WERI-Rb-1 (cell line): ENCODE measurements at regions not wholly inside any gene's neighbourhood (a gene's known extent, or its start where the extent isn't known, plus 50 kb on each side); places are given as distances from the start of the nearest gene placed in this dataset.

ENCODE experiments used
- DNase-seq: peaks from one replicate; pipeline ENCODE4 v3.0.0-alpha.2; 2020
- H3K27ac ChIP-seq: fragments of 250-450 bp; sonication (Bioruptor Pico); 2 replicates; pipeline ENCODE4 v1.5.1; 2020; ENCODE audit warnings: mild to moderate bottlenecking, moderate library complexity
- H3K27me3 ChIP-seq: fragments of 250-450 bp; sonication (Bioruptor Pico); 2 replicates; pipeline ENCODE4 v1.5.1; 2021; ENCODE audit warnings: mild to moderate bottlenecking, low read depth, moderate library complexity; ENCODE audit not compliant: insufficient read depth, severe bottlenecking
- H3K36me3 ChIP-seq: fragments of 250-450 bp; sonication (Bioruptor Pico); 2 replicates; pipeline ENCODE4 v1.5.1; 2020; ENCODE audit warnings: mild to moderate bottlenecking, moderate library complexity
- H3K4me3 ChIP-seq: 2 replicates; pipeline ENCODE4 v1.5.1; 2011; ENCODE audit warnings: low read depth, mild to moderate bottlenecking, control low read depth, low read length
- H3K9me3 ChIP-seq: fragments of 250-450 bp; sonication (Bioruptor Pico); 2 replicates; pipeline ENCODE4 v1.5.1; 2021; ENCODE audit warnings: mild to moderate bottlenecking, moderate library complexity; ENCODE audit not compliant: severe bottlenecking
- CTCF ChIP-seq: IDR thresholded peaks from 2 replicates; pipeline ENCODE4 v1.5.1; 2011; ENCODE audit warnings: low read depth, mild to moderate bottlenecking, control low read depth, inconsistent platforms, low read length

- Histone ChIP-seq H3K27me3 (no peaks in the 10 kb centered on the region), H3K9me3 (no peaks in the 10 kb centered on the region), H3K27ac (no peak overlapping the region), H3K36me3 (no peaks in the 10 kb centered on the region), H3K4me3 (no peak overlapping the region)
- no peak for DNase-seq
- TF ChIP-seq CTCF: no peak
Observed at GRCh38 chr1:69185378-69185777, 382.3 kb upstream of the LRRC7 start.

GRCh38 chr1:69191335-69191734, 376.4 kb upstream of the LRRC7 start:
- no peak for TF ChIP-seq CTCF

DNA sequence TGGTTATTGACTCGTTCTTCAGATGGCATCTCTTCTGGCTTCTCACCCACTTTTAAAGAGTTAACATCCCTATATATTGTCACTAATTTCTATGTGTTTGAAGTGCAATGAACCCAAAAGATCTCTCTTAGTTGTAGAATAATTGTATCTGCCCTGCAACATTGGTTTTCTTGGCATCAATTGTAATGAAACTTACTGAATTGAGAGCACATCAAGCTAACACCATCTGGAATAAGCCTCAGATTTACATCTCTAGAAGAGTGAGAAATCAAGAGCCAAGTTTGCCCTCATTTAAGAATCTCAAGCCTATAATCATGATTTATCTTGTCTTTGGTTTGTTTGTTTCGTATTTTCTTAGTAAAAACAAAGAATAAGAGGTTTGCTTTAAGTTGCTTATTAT, 372.6 kb upstream of the LRRC7 start:
- no peak for DNase-seq
- no peaks in the 10 kb centered on the region for H3K27me3 ChIP-seq
- no peaks in the 10 kb centered on the region for H3K36me3 ChIP-seq
- TF ChIP-seq CTCF: no peak
- no peak overlapping the region for H3K27ac ChIP-seq
- H3K9me3 ChIP-seq: no peaks in the 10 kb centered on the region
- H3K4me3 ChIP-seq: no peak overlapping the region

More at GRCh38 chr1:69191335-69191734, 376.4 kb upstream of the LRRC7 start:
- Histone ChIP-seq H3K27me3 (no peaks in the 10 kb centered on the region), H3K27ac (peak overlapping the region; percentile 39), H3K4me3 (no peak overlapping the region), H3K9me3 (no peaks in the 10 kb centered on the region), H3K36me3 (no peaks in the 10 kb centered on the region)
- peak; percentile 61 for DNase-seq

- Histone ChIP-seq H3K27me3 (no peaks in the 10 kb centered on the region), H3K4me3 (no peak overlapping the region), H3K36me3 (no peaks in the 10 kb centered on the region), H3K27ac (no peak overlapping the region), H3K9me3 (no peaks in the 10 kb centered on the region)
- no peak for TF ChIP-seq CTCF
- DNase-seq: no peak
Observed at GRCh38 chr1:69196071-69196470, 371.7 kb upstream of the LRRC7 start.

- no peaks in the 10 kb centered on the region for H3K9me3 ChIP-seq
- DNase-seq: no peak
- H3K4me3 ChIP-seq: no peak overlapping the region
- no peak for TF ChIP-seq CTCF
- no peaks in the 10 kb centered on the region for H3K27me3 ChIP-seq
- no peaks in the 10 kb centered on the region for H3K36me3 ChIP-seq
- H3K27ac ChIP-seq: no peak overlapping the region
Observed at GRCh38 chr1:69197816-69198215, 369.9 kb upstream of the LRRC7 start.

DNA sequence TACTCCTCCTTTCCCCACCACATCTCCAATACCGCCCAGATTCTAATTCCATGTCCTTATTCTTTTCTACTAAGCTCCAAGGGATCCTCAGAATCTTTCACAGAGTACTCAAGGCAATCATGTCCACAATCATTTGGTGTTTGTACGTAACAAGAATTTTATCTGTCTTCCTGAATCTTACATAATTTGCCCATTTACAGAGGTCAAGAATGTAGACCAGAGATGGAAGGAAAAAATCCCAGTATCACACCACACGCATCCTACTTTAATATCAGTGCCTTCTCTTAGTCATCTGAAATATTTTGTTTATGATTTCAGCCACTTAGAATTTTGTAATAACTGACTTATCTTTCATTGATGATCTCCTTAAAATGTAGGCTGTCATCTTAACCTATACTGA, 366.0 kb upstream of the LRRC7 start:
- TF ChIP-seq CTCF: no peak
- Histone ChIP-seq H3K27me3 (no peaks in the 10 kb centered on the region), H3K9me3 (peaks cover 2% of the 10 kb centered on the region), H3K36me3 (no peaks in the 10 kb centered on the region), H3K4me3 (no peak overlapping the region), H3K27ac (no peak overlapping the region)
- DNase-seq: no peak
